SU-DHL-6 (cell line): ENCODE measurements at regions not wholly inside any gene's neighbourhood (a gene's known extent, or its start where the extent isn't known, plus 50 kb on each side); places are given as distances from the start of the nearest gene placed in this dataset.

ENCODE experiments used
- H2AFZ ChIP-seq: fragments of 200-600 bp; sonication (generic); 2 replicates; pipeline ENCODE4 v1.6.1; 2014; ENCODE audit warnings: low read depth, mild to moderate bottlenecking, moderate library complexity, mixed read lengths, antibody characterized with exemption, low read length; ENCODE audit not compliant: severe bottlenecking
- H3F3A ChIP-seq: fragments of 200-600 bp; shearing (Covaris generic); 2 replicates; pipeline ENCODE4 v1.6.0; 2016; ENCODE audit warnings: antibody characterized with exemption, mild to moderate bottlenecking; ENCODE audit not compliant: insufficient read depth
- H3K27ac ChIP-seq: fragments of 200-600 bp; sonication (generic); 2 replicates; pipeline ENCODE4 v1.5.1; 2016; ENCODE audit warnings: low read depth, mild to moderate bottlenecking, low read length, moderate library complexity, mixed read lengths
- H3K27me3 ChIP-seq: fragments of 200-600 bp; sonication (generic), shearing (Covaris generic); 2 replicates; pipeline ENCODE4 v1.6.0; 2014; ENCODE audit warnings: mild to moderate bottlenecking, low read length
- H3K36me3 ChIP-seq: fragments of 200-600 bp; sonication (generic); 2 replicates; pipeline ENCODE4 v1.6.1; 2014; ENCODE audit warnings: mild to moderate bottlenecking, low read length, mixed read lengths
- H3K4me2 ChIP-seq: fragments of 300-600, 200-600 bp; shearing (Covaris generic), sonication (generic); 2 replicates; pipeline ENCODE4 v1.6.0; 2014; ENCODE audit warnings: low read length, low read depth, mild to moderate bottlenecking; ENCODE audit not compliant: poor library complexity, severe bottlenecking
- H3K4me3 ChIP-seq: fragments of 200-600 bp; sonication (generic); 2 replicates; pipeline ENCODE4 v1.5.1; 2014; ENCODE audit warnings: antibody characterized with exemption, low read length, mild to moderate bottlenecking, mixed read lengths; ENCODE audit not compliant: insufficient read depth, poor library complexity, severe bottlenecking
- H3K79me2 ChIP-seq: fragments of 200-600 bp; sonication (generic); 2 replicates; pipeline ENCODE4 v1.6.1; 2014; ENCODE audit warnings: mild to moderate bottlenecking, low read length, moderate library complexity; ENCODE audit not compliant: insufficient read depth
- H3K9ac ChIP-seq: fragments of 200-600 bp; sonication (generic); 2 replicates; pipeline ENCODE4 v1.7.0; 2014; ENCODE audit warnings: mild to moderate bottlenecking, low read length
- H3K9me2 ChIP-seq: fragments of 200-600 bp; sonication (generic); replicated peaks from 2 replicates; pipeline ENCODE4 v1.6.1; 2014; ENCODE audit warnings: low read length; ENCODE audit not compliant: insufficient read depth
- H3K9me3 ChIP-seq: fragments of 200-600 bp; sonication (generic); 2 replicates; pipeline ENCODE4 v1.6.1; 2014; ENCODE audit warnings: low read length, mixed read lengths; ENCODE audit not compliant: insufficient read depth
- H4K20me1 ChIP-seq: fragments of 200-600 bp; sonication (generic); 2 replicates; pipeline ENCODE4 v1.6.1; 2014; ENCODE audit warnings: low read depth, mild to moderate bottlenecking, antibody characterized with exemption, low read length, moderate library complexity, mixed read lengths
- EZH2phosphoT487 ChIP-seq: fragments of 200-600 bp; sonication (generic), shearing (Covaris generic); conservative IDR thresholded peaks from 2 replicates; pipeline ENCODE4 v1.6.1; 2018; ENCODE audit warnings: mild to moderate bottlenecking, antibody characterized with exemption, low read length, moderate library complexity, mixed read lengths
- TF ChIP-seq, protein P1 (sequence below): fragments of 200-600 bp; sonication (generic); IDR thresholded peaks from one replicate; pipeline ENCODE4 v1.5.1; 2017; ENCODE audit warnings: antibody characterized with exemption, mild to moderate bottlenecking, low read length, moderate library complexity; ENCODE audit not compliant: insufficient read depth, poor library complexity, severe bottlenecking

DNA sequence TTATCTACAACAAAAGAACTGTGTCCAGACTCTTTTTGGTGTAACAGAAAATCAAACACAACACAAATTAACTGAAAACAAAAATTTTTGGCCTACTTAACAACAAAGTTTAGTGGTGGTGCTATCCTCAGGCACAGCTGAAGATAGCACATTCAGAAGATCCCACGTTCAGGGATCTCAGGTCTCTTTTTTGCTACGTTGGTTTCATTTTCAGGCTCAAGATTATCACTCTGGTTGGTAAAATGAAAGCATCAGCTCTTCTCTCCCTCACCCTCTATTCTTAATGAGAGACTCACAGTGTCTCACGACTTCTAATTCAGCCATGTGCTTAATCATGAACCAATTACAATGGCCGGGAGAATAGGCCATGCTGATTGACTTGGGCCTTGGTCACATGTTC, 146.9 kb upstream of the PTPRG start:
- H3K36me3 ChIP-seq, result no peaks in the 10 kb centered on the region
- no peak overlapping the region for H2AFZ ChIP-seq
- no peak overlapping the region for H3K27ac ChIP-seq
- no peaks in the 10 kb centered on the region for H3F3A ChIP-seq
- TF ChIP-seq, protein P1, sequence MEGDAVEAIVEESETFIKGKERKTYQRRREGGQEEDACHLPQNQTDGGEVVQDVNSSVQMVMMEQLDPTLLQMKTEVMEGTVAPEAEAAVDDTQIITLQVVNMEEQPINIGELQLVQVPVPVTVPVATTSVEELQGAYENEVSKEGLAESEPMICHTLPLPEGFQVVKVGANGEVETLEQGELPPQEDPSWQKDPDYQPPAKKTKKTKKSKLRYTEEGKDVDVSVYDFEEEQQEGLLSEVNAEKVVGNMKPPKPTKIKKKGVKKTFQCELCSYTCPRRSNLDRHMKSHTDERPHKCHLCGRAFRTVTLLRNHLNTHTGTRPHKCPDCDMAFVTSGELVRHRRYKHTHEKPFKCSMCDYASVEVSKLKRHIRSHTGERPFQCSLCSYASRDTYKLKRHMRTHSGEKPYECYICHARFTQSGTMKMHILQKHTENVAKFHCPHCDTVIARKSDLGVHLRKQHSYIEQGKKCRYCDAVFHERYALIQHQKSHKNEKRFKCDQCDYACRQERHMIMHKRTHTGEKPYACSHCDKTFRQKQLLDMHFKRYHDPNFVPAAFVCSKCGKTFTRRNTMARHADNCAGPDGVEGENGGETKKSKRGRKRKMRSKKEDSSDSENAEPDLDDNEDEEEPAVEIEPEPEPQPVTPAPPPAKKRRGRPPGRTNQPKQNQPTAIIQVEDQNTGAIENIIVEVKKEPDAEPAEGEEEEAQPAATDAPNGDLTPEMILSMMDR, result no peak
- TF ChIP-seq EZH2phosphoT487, result no peak
- no peaks in the 10 kb centered on the region for H3K9me3 ChIP-seq
- H3K9me2 ChIP-seq, result no peaks in the 10 kb centered on the region
- H3K4me2 ChIP-seq, result no peak overlapping the region
- H4K20me1 ChIP-seq, result no peaks in the 10 kb centered on the region
- H3K9ac ChIP-seq, result no peak overlapping the region
- H3K4me3 ChIP-seq, result no peak overlapping the region
- no peaks in the 10 kb centered on the region for H3K27me3 ChIP-seq
- no peaks in the 10 kb centered on the region for H3K79me2 ChIP-seq

DNA sequence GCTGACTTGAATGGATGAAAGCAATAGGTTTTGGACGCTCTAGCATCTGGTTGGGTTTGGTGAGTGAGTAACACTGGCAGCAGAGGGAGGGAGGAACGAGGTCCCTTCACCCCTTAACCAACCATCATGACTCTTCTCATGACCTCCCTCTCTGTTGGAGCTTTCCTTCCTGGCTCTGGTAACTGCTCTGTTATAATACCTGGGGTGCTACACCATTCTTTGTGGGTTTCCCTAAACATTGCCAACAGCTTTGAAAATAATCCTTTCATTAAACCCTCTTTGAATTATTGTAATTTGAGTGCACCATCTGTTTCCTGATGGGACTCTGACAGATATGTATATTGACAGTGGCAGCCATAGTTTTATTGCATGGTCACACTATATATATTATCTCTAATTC, 146.2 kb upstream of the PTPRG start:
- no peaks in the 10 kb centered on the region for H3K9me2 ChIP-seq
- no peak overlapping the region for H2AFZ ChIP-seq
- no peaks in the 10 kb centered on the region for H3K79me2 ChIP-seq
- H4K20me1 ChIP-seq, result no peaks in the 10 kb centered on the region
- H3K4me2 ChIP-seq, result no peak overlapping the region
- no peaks in the 10 kb centered on the region for H3F3A ChIP-seq
- no peak overlapping the region for H3K9ac ChIP-seq
- no peaks in the 10 kb centered on the region for H3K27me3 ChIP-seq
- no peaks in the 10 kb centered on the region for H3K9me3 ChIP-seq
- H3K36me3 ChIP-seq, result no peaks in the 10 kb centered on the region
- TF ChIP-seq EZH2phosphoT487, result no peak
- TF ChIP-seq, protein P1, result no peak
- H3K4me3 ChIP-seq, result no peak overlapping the region
- H3K27ac ChIP-seq, result no peak overlapping the region

DNA sequence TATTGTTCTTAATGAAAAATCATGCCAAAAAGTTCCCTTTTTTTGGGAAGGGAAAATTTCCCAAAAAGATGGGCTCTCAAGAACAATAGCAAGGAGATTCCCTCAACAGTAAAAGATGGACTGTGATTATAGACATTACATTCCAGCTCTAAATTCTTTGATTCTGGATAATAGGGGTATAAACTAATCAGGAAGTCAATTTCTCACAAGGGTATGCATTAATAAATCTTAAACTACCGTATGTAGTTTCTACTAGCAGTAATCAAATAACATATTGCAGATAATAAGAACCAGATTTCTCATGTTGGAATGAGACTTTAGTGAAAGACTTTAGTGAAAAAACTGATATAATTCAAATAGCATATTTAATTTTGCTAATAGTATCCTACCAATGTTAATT, 144.8 kb upstream of the PTPRG start:
- H4K20me1 ChIP-seq, result no peaks in the 10 kb centered on the region
- H3K9ac ChIP-seq, result no peak overlapping the region
- no peak overlapping the region for H3K4me2 ChIP-seq
- H2AFZ ChIP-seq, result no peak overlapping the region
- no peak overlapping the region for H3K27ac ChIP-seq
- H3K79me2 ChIP-seq, result no peaks in the 10 kb centered on the region
- no peaks in the 10 kb centered on the region for H3K9me2 ChIP-seq
- no peak overlapping the region for H3K4me3 ChIP-seq
- no peaks in the 10 kb centered on the region for H3F3A ChIP-seq
- H3K36me3 ChIP-seq, result no peaks in the 10 kb centered on the region
- no peaks in the 10 kb centered on the region for H3K9me3 ChIP-seq
- no peak for TF ChIP-seq EZH2phosphoT487
- no peaks in the 10 kb centered on the region for H3K27me3 ChIP-seq

DNA sequence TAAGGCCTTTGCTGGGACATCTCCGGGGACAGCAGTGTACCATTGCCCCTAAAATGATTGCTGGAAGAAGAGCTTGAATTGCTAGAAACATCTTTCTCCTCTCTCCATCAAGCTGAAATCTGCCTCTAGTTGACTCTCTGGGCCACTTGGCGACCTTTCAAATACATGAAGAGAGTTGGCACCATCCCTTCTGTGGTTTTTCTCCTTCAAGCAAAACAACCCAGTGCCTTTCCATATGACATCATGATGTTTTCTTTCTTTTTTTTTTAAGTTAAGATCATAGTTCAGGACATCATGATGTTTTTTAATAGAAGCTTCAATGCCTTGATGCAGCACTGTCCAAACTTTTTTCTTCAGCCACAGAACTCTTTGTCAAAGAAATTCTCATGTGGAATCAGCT, 144.0 kb upstream of the PTPRG start:
- Histone ChIP-seq H3K27me3 (no peaks in the 10 kb centered on the region), H3K4me2 (no peak overlapping the region), H2AFZ (no peak overlapping the region), H3K36me3 (no peaks in the 10 kb centered on the region), H3K9ac (no peak overlapping the region), H3K9me2 (no peaks in the 10 kb centered on the region), H3K79me2 (no peaks in the 10 kb centered on the region), H3F3A (no peaks in the 10 kb centered on the region), H3K4me3 (no peak overlapping the region), H4K20me1 (no peaks in the 10 kb centered on the region), H3K9me3 (no peaks in the 10 kb centered on the region), H3K27ac (no peak overlapping the region)
- TF ChIP-seq EZH2phosphoT487, result no peak
- TF ChIP-seq, protein P1, result no peak
